ENCODE measurements at regions not wholly inside any gene's neighbourhood (a gene's known extent, or its start where the extent isn't known, plus 50 kb on each side); places are given as distances from the start of the nearest gene placed in this dataset.

GRCh38 chr3:5633960-5634359, 446.5 kb downstream of the EDEM1 start:
- DNase-seq (ENCODE audit: low read depth) = no peak
- no peak overlapping the region for H3K4me3 ChIP-seq (ENCODE audit: control insufficient read depth, low read depth, low read length)
- no peak for TF ChIP-seq CTCF (conservative IDR thresholded peaks at IDR 0.05; ENCODE audit: control insufficient read depth, insufficient read depth, low read depth, low read length)

GRCh38 chr3:5634411-5634810, 446.9 kb downstream of the EDEM1 start:
- TF ChIP-seq CTCF (conservative IDR thresholded peaks at IDR 0.05; ENCODE audit: control insufficient read depth, insufficient read depth, low read depth, low read length) = no peak
- DNase-seq (ENCODE audit: low read depth) = no peak

GRCh38 chr3:5635746-5636145, 448.2 kb downstream of the EDEM1 start:
- H3K4me3 ChIP-seq (ENCODE audit: control insufficient read depth, low read depth, low read length) = no peak overlapping the region
- DNase-seq (ENCODE audit: low read depth) = no peak
- no peak for TF ChIP-seq CTCF (conservative IDR thresholded peaks at IDR 0.05; ENCODE audit: control insufficient read depth, insufficient read depth, low read depth, low read length)

More at GRCh38 chr3:5634411-5634810, 446.9 kb downstream of the EDEM1 start:
- no peak overlapping the region for H3K4me3 ChIP-seq (ENCODE audit: control insufficient read depth, low read depth, low read length)

DNA sequence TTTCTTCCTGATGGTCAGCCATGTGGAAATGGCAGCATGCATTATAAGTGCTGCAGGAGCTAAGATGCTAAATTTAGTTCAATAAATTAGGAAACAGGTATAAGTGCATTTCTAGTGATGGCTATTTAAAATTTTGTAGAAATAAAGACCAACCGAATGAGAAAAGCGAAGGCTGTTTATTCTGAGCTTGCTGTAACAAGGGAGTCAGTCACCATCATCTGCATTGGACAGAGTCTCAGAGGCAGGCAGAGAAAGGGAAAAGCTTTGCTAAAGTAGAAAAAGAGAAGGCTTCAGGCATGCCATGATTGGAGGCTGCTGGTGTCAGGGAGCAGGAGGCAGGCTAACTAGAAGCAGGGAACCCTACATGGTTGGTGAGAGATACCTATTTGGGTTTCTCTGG, 451.0 kb downstream of the EDEM1 start:
- no peak for DNase-seq (ENCODE audit: low read depth)
- TF ChIP-seq CTCF (conservative IDR thresholded peaks at IDR 0.05; ENCODE audit: control insufficient read depth, insufficient read depth, low read depth, low read length) = no peak
- no peak overlapping the region for H3K4me3 ChIP-seq (ENCODE audit: control insufficient read depth, low read depth, low read length)

- DNase-seq (ENCODE audit: low read depth) = no peak
- no peak for TF ChIP-seq CTCF (conservative IDR thresholded peaks at IDR 0.05; ENCODE audit: control insufficient read depth, insufficient read depth, low read depth, low read length)
- no peak overlapping the region for H3K4me3 ChIP-seq (ENCODE audit: control insufficient read depth, low read depth, low read length)
Measured at GRCh38 chr3:5644773-5645670, 457.5 kb downstream of the EDEM1 start.

DNA sequence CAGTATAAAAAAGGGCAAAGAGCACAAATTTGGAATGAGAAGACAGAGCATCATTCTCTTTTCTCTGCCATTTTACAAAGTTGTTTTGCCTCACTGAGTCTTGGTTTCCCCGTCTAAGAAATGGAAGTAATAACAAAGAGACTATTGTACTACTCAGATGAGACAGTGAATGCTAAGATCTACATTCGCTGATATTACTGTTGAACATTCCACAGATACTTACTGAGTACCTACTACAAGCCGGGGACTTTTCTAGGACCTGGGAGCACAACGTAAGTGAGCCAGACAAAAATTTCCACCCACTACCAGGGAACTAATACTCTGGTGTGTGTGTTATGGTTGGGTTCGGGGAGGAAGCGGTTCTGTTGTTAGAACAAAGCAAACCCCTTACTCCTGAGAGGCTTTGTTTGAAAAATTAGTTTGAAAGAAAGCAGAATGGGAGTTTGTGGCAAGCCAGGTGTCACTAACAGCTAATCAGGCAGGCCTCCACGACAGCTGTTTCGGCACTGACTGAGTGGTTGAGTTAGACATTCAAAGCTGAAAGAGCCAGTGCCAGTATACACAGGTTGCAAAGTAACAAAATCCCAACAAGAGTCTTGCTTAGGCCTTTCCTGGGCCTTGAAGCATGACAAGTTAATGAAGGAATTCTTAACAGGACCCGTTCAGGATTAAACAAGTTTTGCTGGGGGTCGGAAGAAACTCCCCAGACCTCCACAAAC, 458.3 kb downstream of the EDEM1 start:
- H3K4me3 ChIP-seq (ENCODE audit: control insufficient read depth, low read depth, low read length) = no peak overlapping the region
- no peak for TF ChIP-seq CTCF (conservative IDR thresholded peaks at IDR 0.05; ENCODE audit: control insufficient read depth, insufficient read depth, low read depth, low read length)
- DNase-seq (ENCODE audit: low read depth) = no peak
